GM18508 (cell line): ENCODE measurements at regions not wholly inside any gene's neighbourhood (a gene's known extent, or its start where the extent isn't known, plus 50 kb on each side); places are given as distances from the start of the nearest gene placed in this dataset.

Experiments used
- ATAC-seq: cut with Tn5 transposase; IDR thresholded peaks from one replicate; pipeline ENCODE4 v1.9.1; 2021; ENCODE audit warnings: moderate number of reproducible peaks; ENCODE audit not compliant: insufficient read depth, unreplicated experiment

GRCh38 chr10:131694781-131695495 lies 205.9 kb upstream of the PPP2R2D start:
- no peak for ATAC-seq

- ATAC-seq: no peak
These were observed 205.2 kb upstream of the PPP2R2D start for GRCh38 chr10:131695496-131696165.

- no peak for ATAC-seq
These were observed 203.2 kb upstream of the PPP2R2D start for GRCh38 chr10:131697476-131698128.

- no peak for ATAC-seq
These were observed 202.6 kb upstream of the PPP2R2D start for GRCh38 chr10:131698232-131698631.

GRCh38 chr10:131698986-131699385 lies 201.8 kb upstream of the PPP2R2D start:
- ATAC-seq: no peak

GRCh38 chr10:131700032-131700431 lies 200.8 kb upstream of the PPP2R2D start:
- no peak for ATAC-seq

GRCh38 chr10:131700506-131700905 lies 200.3 kb upstream of the PPP2R2D start:
- no peak for ATAC-seq

- no peak for ATAC-seq
These were observed 199.5 kb upstream of the PPP2R2D start for GRCh38 chr10:131701131-131701947.

GRCh38 chr10:131702531-131703356 lies 198.1 kb upstream of the PPP2R2D start:
- ATAC-seq: no peak

- ATAC-seq: no peak
These were observed 197.3 kb upstream of the PPP2R2D start for GRCh38 chr10:131703541-131703940.

- no peak for ATAC-seq
These were observed 196.9 kb upstream of the PPP2R2D start for GRCh38 chr10:131703941-131704340.

GRCh38 chr10:131706476-131706875 lies 194.3 kb upstream of the PPP2R2D start:
- ATAC-seq: no peak

- ATAC-seq: no peak
These were observed 193.9 kb upstream of the PPP2R2D start for GRCh38 chr10:131706952-131707351.

GRCh38 chr10:131708225-131708880 lies 192.5 kb upstream of the PPP2R2D start:
- ATAC-seq: no peak

- ATAC-seq: no peak
These were observed 190.5 kb upstream of the PPP2R2D start for GRCh38 chr10:131710142-131710861.

- no peak for ATAC-seq
These were observed 178.7 kb upstream of the PPP2R2D start for GRCh38 chr10:131722121-131722520.

GRCh38 chr10:131722525-131723264 lies 178.1 kb upstream of the PPP2R2D start:
- ATAC-seq: no peak
